Endothelial cell of umbilical vein (primary cell): ENCODE measurements at regions not wholly inside any gene's neighbourhood (a gene's known extent, or its start where the extent isn't known, plus 50 kb on each side); places are given as distances from the start of the nearest gene placed in this dataset.

ENCODE experiments used
- BruUV-seq: library from RNA; stranded (reverse); fragments of 400-500 nt; replicated peaks from 2 replicates; lab custom pipeline; 2021; lab: Mats Ljungman, UMichigan
- CTCF ChIA-PET: fragments of 300-600, 350-600 bp; sonication (Branson Sonifier 250); formaldehyde crosslinking; loops from one replicate; lab custom pipeline; 2021; ENCODE audit warnings: antibody characterized with exemption, inconsistent platforms; lab: Charles Lee
- POLR2A ChIA-PET: fragments of 300-600, 350-600 bp; sonication (Branson Sonifier 250); formaldehyde crosslinking; loops from one replicate; lab custom pipeline; 2021; ENCODE audit warnings: antibody characterized with exemption, inconsistent platforms; lab: Charles Lee
- DNase-seq: peaks from one replicate; pipeline ENCODE4 v3.0.0-alpha.2; 2011; ENCODE audit warnings: low read depth, low spot score
- FAIRE-seq: peaks from 2 replicates; lab custom pipeline; 2011; peaks lifted over from hg19 to GRCh38; lab: Jason Lieb, UNC
- H2AFZ ChIP-seq: 2 replicates; pipeline ENCODE4 v1.6.0; 2012; ENCODE audit warnings: low read depth, low read length, control low read depth, inconsistent platforms
- H3K27ac ChIP-seq: 2 replicates; pipeline ENCODE4 v1.5.1; 2011; ENCODE audit warnings: low read depth, mild to moderate bottlenecking, control low read depth, low read length, moderate library complexity; ENCODE audit not compliant: insufficient read depth
- H3K27me3 ChIP-seq, 2 experiments: 2 replicates each; pipeline versions ENCODE4 v1.6.0 to v1.6.1; 2011; ENCODE audit warnings: low read length in 2 of 2, mixed read lengths in 1 of 2; ENCODE audit not compliant: control insufficient read depth in 2 of 2, insufficient read depth in 2 of 2
- H3K36me3 ChIP-seq, 2 experiments: 2 replicates in 1 of 2; 3 replicates in 1 of 2; pipeline ENCODE4 v1.5.1; 2011; ENCODE audit warnings: low read length in 2 of 2, mild to moderate bottlenecking in 1 of 2, moderate library complexity in 1 of 2; ENCODE audit not compliant: control insufficient read depth in 2 of 2, insufficient read depth in 2 of 2; ENCODE audit errors: extremely low read depth in 1 of 2
- H3K4me1 ChIP-seq: 3 replicates; pipeline ENCODE4 v1.5.1; 2011; ENCODE audit warnings: mild to moderate bottlenecking, low read length; ENCODE audit not compliant: control insufficient read depth, insufficient read depth; ENCODE audit errors: extremely low read depth
- H3K4me2 ChIP-seq: 2 replicates; pipeline ENCODE4 v1.6.1; 2011; ENCODE audit warnings: low read length, control low read depth, mixed read lengths; ENCODE audit not compliant: insufficient read depth
- H3K4me3 ChIP-seq, 3 experiments: fragments of 200-600 bp in 1 of 3; sonication (generic), shearing (Covaris generic) in 1 of 3; replicated peaks in 1 of 3; 2 replicates each; pipeline ENCODE4 v1.5.1; 2011 to 2016; ENCODE audit warnings: control low read depth in 3 of 3, low read length in 3 of 3, mild to moderate bottlenecking in 2 of 3, inconsistent platforms in 1 of 3, low read depth in 1 of 3, moderate library complexity in 1 of 3; ENCODE audit not compliant: insufficient read depth in 1 of 3
- H3K79me2 ChIP-seq: 2 replicates; pipeline ENCODE4 v1.6.0; 2012; ENCODE audit warnings: low read length, inconsistent platforms; ENCODE audit not compliant: control insufficient read depth, insufficient read depth
- H3K9ac ChIP-seq: replicated peaks from 2 replicates; pipeline ENCODE3; 2011; ENCODE audit warnings: low read length, control low read depth; ENCODE audit not compliant: insufficient read depth; ENCODE audit errors: extremely low read depth
- H3K9me1 ChIP-seq: replicated peaks from 3 replicates; pipeline ENCODE4 v1.6.0; 2011; ENCODE audit warnings: mild to moderate bottlenecking, low read length; ENCODE audit not compliant: control insufficient read depth, insufficient read depth; ENCODE audit errors: extremely low read depth
- H3K9me3 ChIP-seq: replicated peaks from 2 replicates; pipeline ENCODE4 v1.5.1; 2012; ENCODE audit warnings: low read length, inconsistent platforms; ENCODE audit not compliant: control insufficient read depth, insufficient read depth
- H4K20me1 ChIP-seq: replicated peaks from 2 replicates; pipeline ENCODE3; 2011; ENCODE audit warnings: mild to moderate bottlenecking, low read length; ENCODE audit not compliant: control insufficient read depth, insufficient read depth; ENCODE audit errors: extremely low read depth
- CTCF ChIP-seq, 2 donors: IDR thresholded peaks; 1 replicate in 1 of 2; 2 replicates in 1 of 2; pipeline ENCODE4 v1.5.1; 2011; ENCODE audit warnings: low read length in 2 of 2, mild to moderate bottlenecking in 2 of 2, moderate library complexity in 2 of 2, control low read depth in 1 of 2, inconsistent platforms in 1 of 2, low read depth in 1 of 2; ENCODE audit not compliant: insufficient read depth in 1 of 2; ENCODE audit errors: extremely low read depth in 1 of 2
- EZH2 ChIP-seq: IDR thresholded peaks from 2 replicates; pipeline ENCODE4 v1.6.1; 2012; ENCODE audit warnings: borderline replicate concordance, low read depth, mild to moderate bottlenecking, moderate library complexity, low read length, inconsistent platforms; ENCODE audit not compliant: severe bottlenecking
- FOS ChIP-seq: IDR thresholded peaks from 2 replicates; pipeline ENCODE4 v1.6.1; 2011; ENCODE audit warnings: mild to moderate bottlenecking, low read length, moderate library complexity, borderline replicate concordance; ENCODE audit not compliant: insufficient read depth
- GATA2 ChIP-seq: IDR thresholded peaks from 2 replicates; pipeline ENCODE4 v1.7.0; 2011; ENCODE audit warnings: low read depth, mild to moderate bottlenecking, moderate library complexity, mixed read lengths, low read length; ENCODE audit not compliant: insufficient read length, insufficient read depth
- JUN ChIP-seq: IDR thresholded peaks from 2 replicates; pipeline ENCODE4 v1.6.1; 2011; ENCODE audit warnings: borderline replicate concordance, low read depth; ENCODE audit not compliant: insufficient read length, insufficient read depth
- MYC ChIP-seq: IDR thresholded peaks from one replicate; pipeline ENCODE4 v1.6.1; 2011; ENCODE audit warnings: mild to moderate bottlenecking, low read depth, low read length
- POLR2A ChIP-seq: IDR thresholded peaks from 2 replicates; pipeline ENCODE4 v1.6.1; 2012; ENCODE audit warnings: low read depth, mild to moderate bottlenecking, control low read depth, low read length
- POLR2AphosphoS5 ChIP-seq: IDR thresholded peaks from 2 replicates; pipeline ENCODE4 v1.6.1; 2012; ENCODE audit warnings: low read depth, mild to moderate bottlenecking, control low read depth, low read length, moderate library complexity; ENCODE audit not compliant: insufficient read depth
- dilution Hi-C: fragments of 300-500 bp; cut with MboI; formaldehyde crosslinking; loops from one replicate; pipeline ENCODE4 v1.15.0; 2019; ENCODE audit warnings: low sequenced_read_pairs; ENCODE audit not compliant: extremely low pct_ligation_motif_present
- intact Hi-C: fragments of 100-400 bp; cut with micrococcal nuclease; formaldehyde crosslinking; loops from one replicate; pipeline ENCODE4 v1.10.0; 2022
- TF ChIP-seq, protein P1 (sequence below): IDR thresholded peaks from 2 replicates; pipeline ENCODE4 v1.6.1; 2011; ENCODE audit not compliant: insufficient read depth, insufficient read length

- intact Hi-C loops (no loop called here), dilution Hi-C loops (no loop called here)
- no peak overlapping the region for H3K9ac ChIP-seq
- BruUV-seq: no TSS peak
- FAIRE-seq: no peak
- DNase-seq: no peak
- no peaks in the 10 kb centered on the region for H3K36me3 ChIP-seq
- H3K4me3 ChIP-seq: no peak overlapping the region
- no peaks in the 10 kb centered on the region for H3K27me3 ChIP-seq
- TF ChIP-seq POLR2AphosphoS5 (no peak), POLR2A (no peak), CTCF (IDR thresholded peaks at IDR 0.05; ENCODE audit: extremely low read depth in 1 of 2, insufficient read depth in 1 of 2, low read depth in 1 of 2, low read length in 2 of 2) (no peak), FOS (no peak)
- TF ChIP-seq, protein P1, sequence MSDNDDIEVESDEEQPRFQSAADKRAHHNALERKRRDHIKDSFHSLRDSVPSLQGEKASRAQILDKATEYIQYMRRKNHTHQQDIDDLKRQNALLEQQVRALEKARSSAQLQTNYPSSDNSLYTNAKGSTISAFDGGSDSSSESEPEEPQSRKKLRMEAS: no peak
- H3K4me2 ChIP-seq: no peak overlapping the region
- no peaks in the 10 kb centered on the region for H3K79me2 ChIP-seq
- no peaks in the 10 kb centered on the region for H3K9me3 ChIP-seq
- H2AFZ ChIP-seq: no peak overlapping the region
- no peak overlapping the region for H3K27ac ChIP-seq
- POLR2A ChIA-PET: no interaction called here
- CTCF ChIA-PET: no interaction called here
- H3K9me1 ChIP-seq: no peaks in the 10 kb centered on the region
- H3K4me1 ChIP-seq: no peaks in the 10 kb centered on the region
- H4K20me1 ChIP-seq: no peaks in the 10 kb centered on the region
These were observed 67.8 kb upstream of the DSC1 start for GRCh38 chr18:31230495-31230894.

- no TSS peak for BruUV-seq
- Histone ChIP-seq H4K20me1 (no peaks in the 10 kb centered on the region), H3K27me3 (no peaks in the 10 kb centered on the region), H3K9me1 (no peaks in the 10 kb centered on the region), H3K27ac (no peak overlapping the region), H3K79me2 (no peaks in the 10 kb centered on the region), H2AFZ (no peak overlapping the region), H3K36me3 (no peaks in the 10 kb centered on the region), H3K4me3 (no peak overlapping the region), H3K9ac (no peak overlapping the region), H3K4me2 (no peak overlapping the region), H3K9me3 (no peaks in the 10 kb centered on the region), H3K4me1 (no peaks in the 10 kb centered on the region)
- CTCF ChIA-PET: no interaction called here
- intact Hi-C loops (no loop called here), dilution Hi-C loops (no loop called here)
- no peak for DNase-seq
- POLR2A ChIA-PET: no interaction called here
- TF ChIP-seq MYC (no peak), GATA2 (no peak), CTCF (IDR thresholded peaks at IDR 0.05; ENCODE audit: extremely low read depth in 1 of 2, insufficient read depth in 1 of 2, low read depth in 1 of 2, low read length in 2 of 2) (no peak), FOS (no peak), POLR2A (no peak), EZH2 (no peak), JUN (no peak), POLR2AphosphoS5 (no peak)
- TF ChIP-seq, protein P1: no peak
- no peak for FAIRE-seq
These were observed 69.4 kb upstream of the DSC1 start for GRCh38 chr18:31232013-31232412.
